Endothelial cell of umbilical vein (primary cell): ENCODE measurements at regions not wholly inside any gene's neighbourhood (a gene's known extent, or its start where the extent isn't known, plus 50 kb on each side); places are given as distances from the start of the nearest gene placed in this dataset.

Experiments used
- BruUV-seq: library from RNA; stranded (reverse); fragments of 400-500 nt; replicated peaks from 2 replicates; lab custom pipeline; 2021; lab: Mats Ljungman, UMichigan
- CTCF ChIA-PET: fragments of 300-600, 350-600 bp; sonication (Branson Sonifier 250); formaldehyde crosslinking; loops from one replicate; lab custom pipeline; 2021; ENCODE audit warnings: antibody characterized with exemption, inconsistent platforms; lab: Charles Lee
- POLR2A ChIA-PET: fragments of 300-600, 350-600 bp; sonication (Branson Sonifier 250); formaldehyde crosslinking; loops from one replicate; lab custom pipeline; 2021; ENCODE audit warnings: antibody characterized with exemption, inconsistent platforms; lab: Charles Lee
- DNase-seq: peaks from one replicate; pipeline ENCODE4 v3.0.0-alpha.2; 2011; ENCODE audit warnings: low read depth, low spot score
- FAIRE-seq: peaks from 2 replicates; lab custom pipeline; 2011; peaks lifted over from hg19 to GRCh38; lab: Jason Lieb, UNC
- H2AFZ ChIP-seq: 2 replicates; pipeline ENCODE4 v1.6.0; 2012; ENCODE audit warnings: low read depth, low read length, control low read depth, inconsistent platforms
- H3K27ac ChIP-seq: 2 replicates; pipeline ENCODE4 v1.5.1; 2011; ENCODE audit warnings: low read depth, mild to moderate bottlenecking, control low read depth, low read length, moderate library complexity; ENCODE audit not compliant: insufficient read depth
- H3K27me3 ChIP-seq, 2 experiments: 2 replicates each; pipeline versions ENCODE4 v1.6.0 to v1.6.1; 2011; ENCODE audit warnings: low read length in 2 of 2, mixed read lengths in 1 of 2; ENCODE audit not compliant: control insufficient read depth in 2 of 2, insufficient read depth in 2 of 2
- H3K36me3 ChIP-seq, 2 experiments: 2 replicates in 1 of 2; 3 replicates in 1 of 2; pipeline ENCODE4 v1.5.1; 2011; ENCODE audit warnings: low read length in 2 of 2, mild to moderate bottlenecking in 1 of 2, moderate library complexity in 1 of 2; ENCODE audit not compliant: control insufficient read depth in 2 of 2, insufficient read depth in 2 of 2; ENCODE audit errors: extremely low read depth in 1 of 2
- H3K4me1 ChIP-seq: 3 replicates; pipeline ENCODE4 v1.5.1; 2011; ENCODE audit warnings: mild to moderate bottlenecking, low read length; ENCODE audit not compliant: control insufficient read depth, insufficient read depth; ENCODE audit errors: extremely low read depth
- H3K4me2 ChIP-seq: 2 replicates; pipeline ENCODE4 v1.6.1; 2011; ENCODE audit warnings: low read length, control low read depth, mixed read lengths; ENCODE audit not compliant: insufficient read depth
- H3K4me3 ChIP-seq, 3 experiments: fragments of 200-600 bp in 1 of 3; sonication (generic), shearing (Covaris generic) in 1 of 3; replicated peaks in 1 of 3; 2 replicates each; pipeline ENCODE4 v1.5.1; 2011 to 2016; ENCODE audit warnings: control low read depth in 3 of 3, low read length in 3 of 3, mild to moderate bottlenecking in 2 of 3, inconsistent platforms in 1 of 3, low read depth in 1 of 3, moderate library complexity in 1 of 3; ENCODE audit not compliant: insufficient read depth in 1 of 3
- H3K79me2 ChIP-seq: 2 replicates; pipeline ENCODE4 v1.6.0; 2012; ENCODE audit warnings: low read length, inconsistent platforms; ENCODE audit not compliant: control insufficient read depth, insufficient read depth
- H3K9ac ChIP-seq: replicated peaks from 2 replicates; pipeline ENCODE3; 2011; ENCODE audit warnings: low read length, control low read depth; ENCODE audit not compliant: insufficient read depth; ENCODE audit errors: extremely low read depth
- H3K9me1 ChIP-seq: replicated peaks from 3 replicates; pipeline ENCODE4 v1.6.0; 2011; ENCODE audit warnings: mild to moderate bottlenecking, low read length; ENCODE audit not compliant: control insufficient read depth, insufficient read depth; ENCODE audit errors: extremely low read depth
- H3K9me3 ChIP-seq: replicated peaks from 2 replicates; pipeline ENCODE4 v1.5.1; 2012; ENCODE audit warnings: low read length, inconsistent platforms; ENCODE audit not compliant: control insufficient read depth, insufficient read depth
- H4K20me1 ChIP-seq: replicated peaks from 2 replicates; pipeline ENCODE3; 2011; ENCODE audit warnings: mild to moderate bottlenecking, low read length; ENCODE audit not compliant: control insufficient read depth, insufficient read depth; ENCODE audit errors: extremely low read depth
- CTCF ChIP-seq, 2 donors: IDR thresholded peaks; 1 replicate in 1 of 2; 2 replicates in 1 of 2; pipeline ENCODE4 v1.5.1; 2011; ENCODE audit warnings: low read length in 2 of 2, mild to moderate bottlenecking in 2 of 2, moderate library complexity in 2 of 2, control low read depth in 1 of 2, inconsistent platforms in 1 of 2, low read depth in 1 of 2; ENCODE audit not compliant: insufficient read depth in 1 of 2; ENCODE audit errors: extremely low read depth in 1 of 2
- EZH2 ChIP-seq: IDR thresholded peaks from 2 replicates; pipeline ENCODE4 v1.6.1; 2012; ENCODE audit warnings: borderline replicate concordance, low read depth, mild to moderate bottlenecking, moderate library complexity, low read length, inconsistent platforms; ENCODE audit not compliant: severe bottlenecking
- FOS ChIP-seq: IDR thresholded peaks from 2 replicates; pipeline ENCODE4 v1.6.1; 2011; ENCODE audit warnings: mild to moderate bottlenecking, low read length, moderate library complexity, borderline replicate concordance; ENCODE audit not compliant: insufficient read depth
- GATA2 ChIP-seq: IDR thresholded peaks from 2 replicates; pipeline ENCODE4 v1.7.0; 2011; ENCODE audit warnings: low read depth, mild to moderate bottlenecking, moderate library complexity, mixed read lengths, low read length; ENCODE audit not compliant: insufficient read length, insufficient read depth
- JUN ChIP-seq: IDR thresholded peaks from 2 replicates; pipeline ENCODE4 v1.6.1; 2011; ENCODE audit warnings: borderline replicate concordance, low read depth; ENCODE audit not compliant: insufficient read length, insufficient read depth
- MAX ChIP-seq: IDR thresholded peaks from 2 replicates; pipeline ENCODE4 v1.6.1; 2011; ENCODE audit not compliant: insufficient read depth, insufficient read length
- MYC ChIP-seq: IDR thresholded peaks from one replicate; pipeline ENCODE4 v1.6.1; 2011; ENCODE audit warnings: mild to moderate bottlenecking, low read depth, low read length
- POLR2A ChIP-seq: IDR thresholded peaks from 2 replicates; pipeline ENCODE4 v1.6.1; 2012; ENCODE audit warnings: low read depth, mild to moderate bottlenecking, control low read depth, low read length
- POLR2AphosphoS5 ChIP-seq: IDR thresholded peaks from 2 replicates; pipeline ENCODE4 v1.6.1; 2012; ENCODE audit warnings: low read depth, mild to moderate bottlenecking, control low read depth, low read length, moderate library complexity; ENCODE audit not compliant: insufficient read depth
- dilution Hi-C: fragments of 300-500 bp; cut with MboI; formaldehyde crosslinking; loops from one replicate; pipeline ENCODE4 v1.15.0; 2019; ENCODE audit warnings: low sequenced_read_pairs; ENCODE audit not compliant: extremely low pct_ligation_motif_present
- intact Hi-C: fragments of 100-400 bp; cut with micrococcal nuclease; formaldehyde crosslinking; loops from one replicate; pipeline ENCODE4 v1.10.0; 2022

GRCh38 chr2:37551783-37552182 is 119.7 kb downstream of the CDC42EP3 start:
- TF ChIP-seq MYC (no peak), MAX (no peak), EZH2 (no peak), JUN (no peak), POLR2AphosphoS5 (no peak), GATA2 (no peak), POLR2A (no peak), FOS (no peak), CTCF (IDR thresholded peaks at IDR 0.05; ENCODE audit: extremely low read depth in 1 of 2, insufficient read depth in 1 of 2, low read depth in 1 of 2, low read length in 2 of 2) (no peak)
- FAIRE-seq, result no peak
- no TSS peak for BruUV-seq
- H3K27me3 ChIP-seq, result no peaks in the 10 kb centered on the region
- dilution Hi-C loops, result no loop called here
- no peak overlapping the region for H2AFZ ChIP-seq
- no peak overlapping the region for H3K4me3 ChIP-seq
- no peaks in the 10 kb centered on the region for H3K9me3 ChIP-seq
- intact Hi-C loops, result loop anchor here (1.0 kb wide), 1 partner anchor 10 kb away; no protein-coding TSS in a partner anchor
- no peak for DNase-seq
- no peaks in the 10 kb centered on the region for H3K4me1 ChIP-seq
- H3K79me2 ChIP-seq, result no peaks in the 10 kb centered on the region
- H3K4me2 ChIP-seq, result no peak overlapping the region
- ChIA-PET POLR2A (no interaction called here), CTCF (interaction anchor here (0.9 to 1.7 kb wide), 3 partner anchors 9 to 325 kb away, joined by 4 to 6 read pairs (median 4); no protein-coding TSS in a partner anchor)
- H4K20me1 ChIP-seq, result no peaks in the 10 kb centered on the region
- H3K9ac ChIP-seq, result no peak overlapping the region
- H3K9me1 ChIP-seq, result no peaks in the 10 kb centered on the region
- no peaks in the 10 kb centered on the region for H3K36me3 ChIP-seq
- no peak overlapping the region for H3K27ac ChIP-seq
